ENCODE measurements at regions not wholly inside any gene's neighbourhood (a gene's known extent, or its start where the extent isn't known, plus 50 kb on each side); places are given as distances from the start of the nearest gene placed in this dataset.

GRCh38 chr5:82760856-82761255 lies 316.3 kb downstream of the TMEM167A start:
- Mint-ChIP-seq H3K9me3 (no peaks in the 10 kb centered on the region), H3K27me3 (no peaks in the 10 kb centered on the region), H3K36me3 (no peaks in the 10 kb centered on the region), H3K4me3 (no peak overlapping the region), H3K27ac (no peak overlapping the region), H3K4me1 (no peaks in the 10 kb centered on the region)
- no peak for DNase-seq

- no peak for DNase-seq
- Mint-ChIP-seq H3K27me3 (no peaks in the 10 kb centered on the region), H3K4me1 (no peaks in the 10 kb centered on the region), H3K9me3 (no peaks in the 10 kb centered on the region), H3K36me3 (no peaks in the 10 kb centered on the region), H3K27ac (no peak overlapping the region), H3K4me3 (no peak overlapping the region)
Measured at GRCh38 chr5:82758881-82759280, 318.3 kb downstream of the TMEM167A start.

- peaks cover 6% of the 10 kb centered on the region for H3K36me3 Mint-ChIP-seq
- peaks cover 8% of the 10 kb centered on the region for H3K9me3 Mint-ChIP-seq
- H3K4me1 Mint-ChIP-seq, result no peaks in the 10 kb centered on the region
- no peak overlapping the region for H3K4me3 Mint-ChIP-seq
- H3K27ac Mint-ChIP-seq, result no peak overlapping the region
- no peaks in the 10 kb centered on the region for H3K27me3 Mint-ChIP-seq
- DNase-seq, result no peak
Measured at GRCh38 chr5:82754759-82755158, 322.4 kb downstream of the TMEM167A start.

GRCh38 chr5:82754036-82754746 lies 323.0 kb downstream of the TMEM167A start:
- Mint-ChIP-seq H3K4me3 (no peak overlapping the region), H3K27ac (no peak overlapping the region), H3K27me3 (no peaks in the 10 kb centered on the region), H3K36me3 (peaks cover 6% of the 10 kb centered on the region), H3K4me1 (peaks cover 3% of the 10 kb centered on the region), H3K9me3 (peaks cover 8% of the 10 kb centered on the region)
- DNase-seq, result no peak

GRCh38 chr5:82753374-82753773 lies 323.8 kb downstream of the TMEM167A start:
- Mint-ChIP-seq H3K4me1 (peaks cover 11% of the 10 kb centered on the region), H3K27ac (no peak overlapping the region), H3K4me3 (no peak overlapping the region), H3K36me3 (peaks cover 6% of the 10 kb centered on the region), H3K27me3 (no peaks in the 10 kb centered on the region), H3K9me3 (peaks cover 8% of the 10 kb centered on the region)
- DNase-seq, result no peak

GRCh38 chr5:82749461-82749820 lies 327.8 kb downstream of the TMEM167A start:
- Mint-ChIP-seq H3K36me3 (peaks cover 6% of the 10 kb centered on the region), H3K9me3 (peaks cover 8% of the 10 kb centered on the region), H3K4me3 (no peak overlapping the region), H3K4me1 (peaks cover 20% of the 10 kb centered on the region), H3K27ac (no peak overlapping the region), H3K27me3 (no peaks in the 10 kb centered on the region)
- DNase-seq, result no peak

GRCh38 chr5:82748688-82749460 lies 328.3 kb downstream of the TMEM167A start:
- Mint-ChIP-seq H3K36me3 (peaks cover 6% of the 10 kb centered on the region), H3K4me3 (no peak overlapping the region), H3K27me3 (no peaks in the 10 kb centered on the region), H3K9me3 (peaks cover 8% of the 10 kb centered on the region), H3K4me1 (peaks cover 20% of the 10 kb centered on the region), H3K27ac (peak overlapping the region; percentile 71)
- no peak for DNase-seq

- Mint-ChIP-seq H3K4me1 (peaks cover 20% of the 10 kb centered on the region), H3K9me3 (peaks cover 8% of the 10 kb centered on the region), H3K27me3 (no peaks in the 10 kb centered on the region), H3K4me3 (no peak overlapping the region), H3K27ac (no peak overlapping the region), H3K36me3 (peaks cover 6% of the 10 kb centered on the region)
- DNase-seq, result no peak
Measured at GRCh38 chr5:82747986-82748385, 329.2 kb downstream of the TMEM167A start.

- no peaks in the 10 kb centered on the region for H3K36me3 Mint-ChIP-seq
- peaks cover 20% of the 10 kb centered on the region for H3K4me1 Mint-ChIP-seq
- H3K4me3 Mint-ChIP-seq, result no peak overlapping the region
- no peaks in the 10 kb centered on the region for H3K9me3 Mint-ChIP-seq
- DNase-seq, result no peak
- H3K27me3 Mint-ChIP-seq, result no peaks in the 10 kb centered on the region
- no peak overlapping the region for H3K27ac Mint-ChIP-seq
Measured at GRCh38 chr5:82745016-82745415, 332.2 kb downstream of the TMEM167A start.

GRCh38 chr5:82738681-82739269 lies 338.4 kb downstream of the TMEM167A start:
- Mint-ChIP-seq H3K9me3 (no peaks in the 10 kb centered on the region), H3K27ac (no peak overlapping the region), H3K4me1 (peaks cover 5% of the 10 kb centered on the region), H3K36me3 (no peaks in the 10 kb centered on the region), H3K4me3 (no peak overlapping the region), H3K27me3 (no peaks in the 10 kb centered on the region)
- no peak for DNase-seq

GRCh38 chr5:82735160-82735789 lies 341.9 kb downstream of the TMEM167A start:
- no peaks in the 10 kb centered on the region for H3K36me3 Mint-ChIP-seq
- no peaks in the 10 kb centered on the region for H3K27me3 Mint-ChIP-seq
- no peak overlapping the region for H3K4me3 Mint-ChIP-seq
- H3K27ac Mint-ChIP-seq, result no peak overlapping the region
- no peak for DNase-seq
- peaks cover 5% of the 10 kb centered on the region for H3K4me1 Mint-ChIP-seq
- peaks cover 5% of the 10 kb centered on the region for H3K9me3 Mint-ChIP-seq

GRCh38 chr5:82734347-82734746 lies 342.8 kb downstream of the TMEM167A start:
- DNase-seq, result no peak
- Mint-ChIP-seq H3K27ac (no peak overlapping the region), H3K27me3 (no peaks in the 10 kb centered on the region), H3K36me3 (no peaks in the 10 kb centered on the region), H3K4me1 (peaks cover 5% of the 10 kb centered on the region), H3K4me3 (no peak overlapping the region), H3K9me3 (peaks cover 5% of the 10 kb centered on the region)

GRCh38 chr5:82730913-82731312 lies 346.3 kb downstream of the TMEM167A start:
- Mint-ChIP-seq H3K9me3 (peaks cover 5% of the 10 kb centered on the region), H3K27me3 (no peaks in the 10 kb centered on the region), H3K4me1 (peaks cover 5% of the 10 kb centered on the region), H3K4me3 (no peak overlapping the region), H3K27ac (no peak overlapping the region), H3K36me3 (no peaks in the 10 kb centered on the region)
- no peak for DNase-seq

GRCh38 chr5:82728926-82729702 lies 348.1 kb downstream of the TMEM167A start:
- DNase-seq, result no peak
- Mint-ChIP-seq H3K36me3 (no peaks in the 10 kb centered on the region), H3K4me1 (no peaks in the 10 kb centered on the region), H3K27ac (no peak overlapping the region), H3K9me3 (peaks cover 5% of the 10 kb centered on the region), H3K27me3 (no peaks in the 10 kb centered on the region), H3K4me3 (no peak overlapping the region)

GRCh38 chr5:82723168-82723567 lies 354.0 kb downstream of the TMEM167A start:
- Mint-ChIP-seq H3K4me1 (peaks cover 2% of the 10 kb centered on the region), H3K27ac (no peak overlapping the region)

More at GRCh38 chr5:82723168-82723567, 354.0 kb downstream of the TMEM167A start:
- H3K36me3 Mint-ChIP-seq, result no peaks in the 10 kb centered on the region
- H3K4me3 Mint-ChIP-seq, result no peak overlapping the region
- peaks cover 7% of the 10 kb centered on the region for H3K27me3 Mint-ChIP-seq
- DNase-seq, result no peak
- H3K9me3 Mint-ChIP-seq, result no peaks in the 10 kb centered on the region
